Spinal cord (tissue), 9 donors: ENCODE measurements at regions not wholly inside any gene's neighbourhood (a gene's known extent, or its start where the extent isn't known, plus 50 kb on each side); places are given as distances from the start of the nearest gene placed in this dataset.

Source experiments
- DNase-seq, 6 donors: peaks; one replicate each; pipeline versions ENCODE4 v3.0.0 to v3.0.0-alpha.2; 2013 to 2015; ENCODE audit warnings: low spot score in 6 of 6, low read depth in 4 of 6
- H3K27ac ChIP-seq: one replicate; pipeline ENCODE4 v1.5.1; 2013; ENCODE audit warnings: low read depth, low read length, control low read depth
- H3K27me3 ChIP-seq: one replicate; pipeline ENCODE4 v1.6.1; 2013; ENCODE audit warnings: low read length; ENCODE audit not compliant: control insufficient read depth, insufficient read depth
- H3K36me3 ChIP-seq: one replicate; pipeline ENCODE4 v1.6.1; 2013; ENCODE audit warnings: low read length; ENCODE audit not compliant: control insufficient read depth, insufficient read depth
- H3K4me1 ChIP-seq: one replicate; pipeline ENCODE4 v1.6.1; 2013; ENCODE audit warnings: low read length; ENCODE audit not compliant: control insufficient read depth, insufficient read depth
- H3K4me3 ChIP-seq: one replicate; pipeline ENCODE4 v1.5.1; 2013; ENCODE audit warnings: low read depth, low read length, control low read depth
- H3K9me3 ChIP-seq: one replicate; pipeline ENCODE4 v1.6.1; 2013; ENCODE audit warnings: low read length; ENCODE audit not compliant: control insufficient read depth, insufficient read depth
- WGBS: methylation state at CpG from one replicate; pipeline ENCODE4 v1.1.5; 2013; ENCODE audit warnings: missing lambda C conversion rate; ENCODE audit not compliant: insufficient coverage; 5-methylcytosine and 5-hydroxymethylcytosine counted together
- donor health status: healthy.

GRCh38 chr4:68748181-68748991 lies 67.4 kb upstream of the UGT2B10 start:
- Histone ChIP-seq H3K27me3 (no peaks in the 10 kb centered on the region), H3K27ac (no peak overlapping the region), H3K36me3 (no peaks in the 10 kb centered on the region), H3K4me3 (no peak overlapping the region), H3K9me3 (no peaks in the 10 kb centered on the region), H3K4me1 (no peaks in the 10 kb centered on the region)
- DNase-seq, result no peak
- 58% methylated on average over 7 of the region's 8 CpGs for WGBS

GRCh38 chr4:68750555-68750954 lies 65.2 kb upstream of the UGT2B10 start:
- Histone ChIP-seq H3K27me3 (no peaks in the 10 kb centered on the region), H3K9me3 (no peaks in the 10 kb centered on the region), H3K27ac (no peak overlapping the region), H3K4me1 (no peaks in the 10 kb centered on the region), H3K36me3 (no peaks in the 10 kb centered on the region), H3K4me3 (no peak overlapping the region)
- DNase-seq, result no peak

- Histone ChIP-seq H3K4me1 (no peaks in the 10 kb centered on the region), H3K36me3 (no peaks in the 10 kb centered on the region), H3K27ac (no peak overlapping the region), H3K27me3 (no peaks in the 10 kb centered on the region), H3K9me3 (no peaks in the 10 kb centered on the region), H3K4me3 (no peak overlapping the region)
- no peak for DNase-seq
- WGBS, result 33% methylated on average over 1 of the region's 4 CpGs
Observed at GRCh38 chr4:68751138-68751537, 64.7 kb upstream of the UGT2B10 start.

GRCh38 chr4:68765876-68766275 lies 49.9 kb upstream of the UGT2B10 start:
- Histone ChIP-seq H3K36me3 (no peaks in the 10 kb centered on the region), H3K4me3 (no peak overlapping the region), H3K9me3 (no peaks in the 10 kb centered on the region), H3K27ac (no peak overlapping the region), H3K4me1 (no peaks in the 10 kb centered on the region), H3K27me3 (no peaks in the 10 kb centered on the region)
- 83% methylated on average over 2 of the region's 3 CpGs for WGBS
- no peak for DNase-seq
